Tibial nerve (tissue), 4 donors: ENCODE measurements at regions not wholly inside any gene's neighbourhood (a gene's known extent, or its start where the extent isn't known, plus 50 kb on each side); places are given as distances from the start of the nearest gene placed in this dataset.

Source experiments
- DNase-seq, 2 donors: peaks; one replicate each; pipeline ENCODE4 v3.0.0-alpha.2; 2019; ENCODE audit warnings: low spot score in 2 of 2
- H3K27ac ChIP-seq, 4 donors: fragments of 200-600 bp; sonication (generic) in 3 of 4; one replicate each; pipeline ENCODE4 v1.5.1; 2017 to 2019; ENCODE audit warnings: mild to moderate bottlenecking in 1 of 4
- H3K27me3 ChIP-seq, 2 donors: fragments of 200-600 bp; sonication (generic) in 1 of 2; one replicate each; pipeline versions ENCODE4 v1.5.1 to v1.6.0; 2017 to 2019
- H3K36me3 ChIP-seq, 3 donors: fragments of 200-600 bp; sonication (generic); one replicate each; pipeline ENCODE4 v1.5.1; 2018 to 2019
- H3K4me1 ChIP-seq, 4 donors: fragments of 200-600 bp; sonication (generic) in 3 of 4; one replicate each; pipeline ENCODE4 v1.5.1; 2017 to 2019
- H3K4me3 ChIP-seq, 4 donors: fragments of 200-600 bp; sonication (generic) in 3 of 4; one replicate each; pipeline ENCODE4 v1.5.1; 2017 to 2019; ENCODE audit warnings: mild to moderate bottlenecking in 1 of 4, moderate library complexity in 1 of 4
- H3K9me3 ChIP-seq, 4 donors: fragments of 200-600 bp; sonication (generic) in 3 of 4; one replicate each; pipeline ENCODE4 v1.5.1; 2017 to 2019
- EP300 ChIP-seq, 2 donors: sonication (generic); formaldehyde crosslinking; IDR thresholded peaks; one replicate each; pipeline ENCODE4 v1.6.1; 2017; ENCODE audit warnings: antibody characterized with exemption in 2 of 2, mild to moderate bottlenecking in 1 of 2
- POLR2A ChIP-seq, 2 donors: fragments of 450-650 bp; IDR thresholded peaks; one replicate each; pipeline ENCODE4 v1.6.1; 2017; ENCODE audit warnings: antibody characterized with exemption in 2 of 2, mild to moderate bottlenecking in 2 of 2, moderate library complexity in 2 of 2
- WGBS, 2 donors: methylation state at CpG; one replicate each; pipeline ENCODE4 v1.1.5; 2018; 5-methylcytosine and 5-hydroxymethylcytosine counted together
- TF ChIP-seq, protein P1 (sequence below), 5 experiments: fragments of 200-600 bp in 3 of 5; fragments of 450-650 bp in 2 of 5; sonication (generic) in 3 of 5; IDR thresholded peaks; one replicate each; pipeline ENCODE4 v1.5.1; 2016 to 2019; ENCODE audit warnings: antibody characterized with exemption in 5 of 5, mild to moderate bottlenecking in 3 of 5, moderate library complexity in 2 of 5

GRCh38 chr1:82837766-82838465, 1037.2 kb downstream of the ADGRL2 start:
- DNase-seq: no peak
- H3K27ac ChIP-seq: no peak overlapping the region
- TF ChIP-seq, protein P1, sequence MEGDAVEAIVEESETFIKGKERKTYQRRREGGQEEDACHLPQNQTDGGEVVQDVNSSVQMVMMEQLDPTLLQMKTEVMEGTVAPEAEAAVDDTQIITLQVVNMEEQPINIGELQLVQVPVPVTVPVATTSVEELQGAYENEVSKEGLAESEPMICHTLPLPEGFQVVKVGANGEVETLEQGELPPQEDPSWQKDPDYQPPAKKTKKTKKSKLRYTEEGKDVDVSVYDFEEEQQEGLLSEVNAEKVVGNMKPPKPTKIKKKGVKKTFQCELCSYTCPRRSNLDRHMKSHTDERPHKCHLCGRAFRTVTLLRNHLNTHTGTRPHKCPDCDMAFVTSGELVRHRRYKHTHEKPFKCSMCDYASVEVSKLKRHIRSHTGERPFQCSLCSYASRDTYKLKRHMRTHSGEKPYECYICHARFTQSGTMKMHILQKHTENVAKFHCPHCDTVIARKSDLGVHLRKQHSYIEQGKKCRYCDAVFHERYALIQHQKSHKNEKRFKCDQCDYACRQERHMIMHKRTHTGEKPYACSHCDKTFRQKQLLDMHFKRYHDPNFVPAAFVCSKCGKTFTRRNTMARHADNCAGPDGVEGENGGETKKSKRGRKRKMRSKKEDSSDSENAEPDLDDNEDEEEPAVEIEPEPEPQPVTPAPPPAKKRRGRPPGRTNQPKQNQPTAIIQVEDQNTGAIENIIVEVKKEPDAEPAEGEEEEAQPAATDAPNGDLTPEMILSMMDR (IDR thresholded peaks at IDR 0.05): no peak
- TF ChIP-seq POLR2A (IDR thresholded peaks at IDR 0.05): no peak
- TF ChIP-seq EP300 (IDR thresholded peaks at IDR 0.05): no peak
- H3K36me3 ChIP-seq: no peaks in the 10 kb centered on the region
- no peaks in the 10 kb centered on the region for H3K27me3 ChIP-seq
- H3K9me3 ChIP-seq: no peaks in the 10 kb centered on the region
- H3K4me1 ChIP-seq: peaks cover 0 to 6% (median 0%) of the 10 kb centered on the region in 4 donors
- no peak overlapping the region for H3K4me3 ChIP-seq
- 68 to 70% methylated on average over 6 of the region's 6 CpGs for WGBS, 2 donors

DNA sequence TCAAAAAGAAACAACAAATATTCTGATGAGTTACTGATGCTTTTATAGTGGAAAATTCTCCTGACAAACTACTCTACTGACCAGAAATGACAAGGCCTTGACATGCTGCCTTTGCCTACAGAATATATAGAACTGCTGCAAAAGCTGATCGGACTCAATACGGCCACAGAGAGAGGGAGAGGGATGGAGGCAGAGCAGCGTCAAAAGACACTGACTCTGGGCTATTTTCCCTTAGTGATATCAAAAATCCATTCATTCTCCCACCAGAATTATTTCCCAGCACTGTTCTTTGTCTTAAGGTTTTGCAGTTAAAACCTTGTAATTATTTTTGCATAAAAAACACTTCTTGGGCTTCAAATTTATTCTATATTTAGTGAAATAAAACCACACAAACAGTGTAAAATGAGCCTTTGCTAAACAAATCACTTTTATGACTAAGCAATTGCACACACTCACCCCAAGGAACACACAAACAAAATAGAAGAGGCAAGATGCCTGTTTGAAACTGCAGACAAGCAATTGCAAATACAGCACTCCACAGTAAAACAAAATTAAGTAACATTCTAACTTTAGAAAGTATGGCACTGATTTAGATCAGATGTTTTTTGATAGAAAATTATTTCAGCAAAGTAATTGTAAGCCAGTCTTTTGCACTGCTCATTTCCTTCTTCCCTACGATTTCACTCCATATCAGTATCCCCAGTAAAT, 1036.4 kb downstream of the ADGRL2 start:
- H3K4me3 ChIP-seq: no peak overlapping the region
- TF ChIP-seq, protein P1 (IDR thresholded peaks at IDR 0.05): no peak
- TF ChIP-seq POLR2A (IDR thresholded peaks at IDR 0.05) (no peak), EP300 (IDR thresholded peaks at IDR 0.05) (no peak)

DNA sequence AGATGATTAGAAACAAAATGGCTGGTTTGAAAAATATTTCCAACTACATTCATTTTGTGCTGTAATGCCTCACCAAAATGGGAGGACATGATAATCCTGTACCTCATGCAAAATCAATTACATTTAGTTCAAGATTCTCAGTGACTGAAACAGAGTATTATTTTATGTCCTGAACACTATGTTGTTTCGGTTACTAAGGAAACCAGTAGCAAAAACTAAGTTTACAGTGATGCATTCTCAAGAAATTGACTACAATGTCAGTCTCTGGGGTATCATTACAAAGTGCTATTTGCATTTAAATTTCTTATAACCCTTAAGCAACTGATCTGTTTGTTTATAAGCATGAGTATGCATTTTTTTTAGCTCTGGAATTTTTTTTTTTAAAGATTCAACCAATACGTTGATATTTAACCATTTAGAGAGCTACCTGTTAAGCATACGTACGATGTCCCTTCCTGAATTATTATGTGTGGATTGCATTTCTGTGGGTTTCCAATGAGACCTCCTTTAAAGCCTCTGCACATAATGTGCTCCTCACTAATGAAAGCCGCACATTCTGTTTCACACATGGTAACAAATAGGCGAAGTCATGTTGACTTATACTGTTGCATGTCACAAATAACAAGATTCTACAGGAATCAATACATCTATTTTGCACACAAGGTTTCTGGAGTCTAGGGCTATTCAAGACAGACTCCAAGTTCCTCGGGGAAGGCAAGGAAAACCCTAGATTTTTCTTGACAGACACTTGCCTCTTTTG, 1035.7 kb downstream of the ADGRL2 start:
- no peak overlapping the region for H3K4me3 ChIP-seq
- TF ChIP-seq EP300 (IDR thresholded peaks at IDR 0.05): no peak
- no peak for TF ChIP-seq POLR2A (IDR thresholded peaks at IDR 0.05)
- TF ChIP-seq, protein P1 (IDR thresholded peaks at IDR 0.05): no peak
- H3K9me3 ChIP-seq: no peaks in the 10 kb centered on the region
- no peaks in the 10 kb centered on the region for H3K27me3 ChIP-seq
- 64 to 69% methylated on average over 7 of the region's 7 CpGs for WGBS, 2 donors
- peaks cover 0 to 6% (median 0%) of the 10 kb centered on the region in 4 donors for H3K4me1 ChIP-seq
- no peak overlapping the region for H3K27ac ChIP-seq
- no peak for DNase-seq
- no peaks in the 10 kb centered on the region for H3K36me3 ChIP-seq

More for the DNA sequence above, 1036.4 kb downstream of the ADGRL2 start:
- peaks cover 0 to 6% (median 0%) of the 10 kb centered on the region in 4 donors for H3K4me1 ChIP-seq
- H3K36me3 ChIP-seq: no peaks in the 10 kb centered on the region
- no peaks in the 10 kb centered on the region for H3K9me3 ChIP-seq
- no peak for DNase-seq
- 42 to 54% methylated on average over 4 of the region's 4 CpGs for WGBS, 2 donors
- H3K27ac ChIP-seq: no peak overlapping the region
- no peaks in the 10 kb centered on the region for H3K27me3 ChIP-seq

GRCh38 chr1:82830690-82831380, 1030.1 kb downstream of the ADGRL2 start:
- Histone ChIP-seq H3K27me3 (no peaks in the 10 kb centered on the region), H3K4me1 (no peaks in the 10 kb centered on the region), H3K9me3 (no peaks in the 10 kb centered on the region), H3K4me3 (no peak overlapping the region), H3K36me3 (no peaks in the 10 kb centered on the region), H3K27ac (no peak overlapping the region)
- WGBS, 2 donors: 89 to 91% methylated on average over 6 of the region's 6 CpGs
- no peak for DNase-seq
- TF ChIP-seq POLR2A (IDR thresholded peaks at IDR 0.05) (no peak), EP300 (IDR thresholded peaks at IDR 0.05) (no peak)
- TF ChIP-seq, protein P1 (IDR thresholded peaks at IDR 0.05): no peak
